Cardiac fibroblast (primary cell): ENCODE measurements at regions not wholly inside any gene's neighbourhood (a gene's known extent, or its start where the extent isn't known, plus 50 kb on each side); places are given as distances from the start of the nearest gene placed in this dataset.

Experiments
- DNase-seq, 2 donors: peaks; one replicate each; pipeline versions ENCODE4 v3.0.0 to v3.0.0-alpha.2; 2010; ENCODE audit warnings: low read depth in 2 of 2
- H3K4me3 ChIP-seq, 2 donors: replicated peaks in 1 of 2; 1 replicate in 1 of 2; 2 replicates in 1 of 2; pipeline ENCODE4 v1.5.1; 2011; ENCODE audit warnings: low read depth in 2 of 2, low read length in 2 of 2, mild to moderate bottlenecking in 2 of 2, moderate library complexity in 1 of 2
- TF ChIP-seq, protein P1 (sequence below): IDR thresholded peaks from one replicate; pipeline ENCODE4 v1.5.1; 2011; ENCODE audit warnings: low read depth, mild to moderate bottlenecking, low read length, inconsistent platforms

DNA sequence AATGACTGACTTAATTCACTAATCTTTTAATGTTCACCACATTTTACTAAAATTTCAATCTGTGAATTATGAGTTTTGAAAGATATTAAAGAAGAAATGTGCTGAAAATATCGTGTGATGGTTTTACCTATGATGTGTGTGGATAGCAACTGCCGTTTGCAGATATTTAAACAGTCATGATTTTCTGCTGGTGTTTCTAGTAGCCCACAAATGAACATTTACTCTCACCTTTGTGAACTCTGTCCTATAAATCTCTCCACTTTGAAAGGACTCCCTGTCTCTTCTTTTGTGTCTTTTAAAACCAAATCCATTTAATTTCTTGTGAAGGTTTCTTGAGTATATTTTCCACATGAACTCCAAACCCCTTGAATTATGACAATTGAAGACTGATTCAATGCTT lies 771.2 kb upstream of the SALL3 start:
- H3K4me3 ChIP-seq, result no peak overlapping the region
- DNase-seq, result no peak
- TF ChIP-seq, protein P1, sequence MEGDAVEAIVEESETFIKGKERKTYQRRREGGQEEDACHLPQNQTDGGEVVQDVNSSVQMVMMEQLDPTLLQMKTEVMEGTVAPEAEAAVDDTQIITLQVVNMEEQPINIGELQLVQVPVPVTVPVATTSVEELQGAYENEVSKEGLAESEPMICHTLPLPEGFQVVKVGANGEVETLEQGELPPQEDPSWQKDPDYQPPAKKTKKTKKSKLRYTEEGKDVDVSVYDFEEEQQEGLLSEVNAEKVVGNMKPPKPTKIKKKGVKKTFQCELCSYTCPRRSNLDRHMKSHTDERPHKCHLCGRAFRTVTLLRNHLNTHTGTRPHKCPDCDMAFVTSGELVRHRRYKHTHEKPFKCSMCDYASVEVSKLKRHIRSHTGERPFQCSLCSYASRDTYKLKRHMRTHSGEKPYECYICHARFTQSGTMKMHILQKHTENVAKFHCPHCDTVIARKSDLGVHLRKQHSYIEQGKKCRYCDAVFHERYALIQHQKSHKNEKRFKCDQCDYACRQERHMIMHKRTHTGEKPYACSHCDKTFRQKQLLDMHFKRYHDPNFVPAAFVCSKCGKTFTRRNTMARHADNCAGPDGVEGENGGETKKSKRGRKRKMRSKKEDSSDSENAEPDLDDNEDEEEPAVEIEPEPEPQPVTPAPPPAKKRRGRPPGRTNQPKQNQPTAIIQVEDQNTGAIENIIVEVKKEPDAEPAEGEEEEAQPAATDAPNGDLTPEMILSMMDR, result no peak

DNA sequence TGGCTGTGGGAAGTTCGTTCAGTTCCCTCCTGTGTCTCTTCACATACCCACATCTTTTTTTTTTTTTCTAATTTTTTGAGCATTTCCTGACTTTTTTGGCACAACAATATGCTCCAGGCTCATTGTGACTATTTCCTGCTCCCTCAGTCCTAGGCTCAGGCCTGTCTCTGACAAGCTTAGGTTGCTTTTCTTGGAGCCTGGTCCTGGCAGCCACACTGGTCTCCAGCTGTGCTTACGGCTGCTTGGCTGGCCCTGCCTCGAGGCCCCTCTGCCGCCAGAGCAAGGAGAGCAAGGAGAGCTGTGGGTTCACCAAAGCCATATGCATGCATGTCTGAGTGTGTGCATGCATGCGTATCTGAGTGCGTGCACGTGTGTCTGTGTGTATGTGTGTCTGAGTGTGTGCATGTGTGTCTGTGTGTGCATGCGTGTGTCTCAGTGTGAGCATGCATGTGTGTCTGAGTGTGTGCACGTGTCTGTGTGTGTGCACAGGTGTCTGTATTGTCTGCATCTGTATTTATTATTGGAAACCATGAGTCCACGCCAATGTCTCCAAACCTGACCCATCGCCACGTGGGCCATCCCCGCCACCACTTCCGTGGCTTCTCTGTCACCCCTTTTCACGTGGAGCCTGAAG lies 766.1 kb upstream of the SALL3 start:
- TF ChIP-seq, protein P1, result no peak
- no peak for DNase-seq
- no peak overlapping the region for H3K4me3 ChIP-seq

DNA sequence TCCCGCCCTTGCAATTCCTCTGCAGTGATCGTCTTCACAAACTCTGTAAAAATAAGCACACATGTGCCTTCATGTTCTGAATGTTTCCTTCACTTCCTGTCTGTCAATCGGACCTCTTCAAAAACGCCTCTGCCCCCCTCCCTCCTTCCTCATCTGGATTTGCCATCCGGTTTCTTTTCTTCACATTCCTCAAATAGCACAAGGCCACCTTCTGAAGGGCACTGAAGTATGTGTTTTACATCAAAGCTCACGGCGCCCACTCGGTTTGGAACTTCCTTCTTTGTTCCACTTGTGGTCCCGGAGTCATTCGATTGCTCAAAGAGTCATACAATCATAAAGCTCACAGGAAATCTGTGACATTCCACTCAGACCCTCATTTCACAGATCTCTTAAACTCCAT lies 758.1 kb upstream of the SALL3 start:
- DNase-seq, result no peak
- H3K4me3 ChIP-seq, result no peak overlapping the region
- TF ChIP-seq, protein P1, result no peak

DNA sequence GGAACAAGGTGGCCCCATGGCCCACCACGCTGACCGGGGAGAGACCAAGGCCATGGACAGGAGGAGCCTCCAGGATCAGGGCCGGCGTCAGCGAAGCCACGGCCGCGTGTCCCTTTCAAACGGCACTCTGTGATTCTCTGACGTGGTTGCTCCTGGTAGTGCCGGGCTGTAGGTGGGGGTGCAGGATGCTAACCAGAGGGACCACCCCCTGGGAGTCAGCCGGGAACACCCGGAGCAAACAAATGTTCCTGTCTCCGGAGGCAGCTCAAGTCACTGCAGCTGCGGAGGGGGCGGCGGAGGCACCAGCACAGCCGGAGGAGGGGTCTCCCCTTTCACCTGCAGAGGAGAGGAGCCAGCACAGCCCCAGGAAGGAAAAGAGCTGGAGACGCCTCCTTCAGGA lies 750.6 kb upstream of the SALL3 start:
- no peak for DNase-seq
- no peak overlapping the region for H3K4me3 ChIP-seq
- TF ChIP-seq, protein P1, result no peak

DNA sequence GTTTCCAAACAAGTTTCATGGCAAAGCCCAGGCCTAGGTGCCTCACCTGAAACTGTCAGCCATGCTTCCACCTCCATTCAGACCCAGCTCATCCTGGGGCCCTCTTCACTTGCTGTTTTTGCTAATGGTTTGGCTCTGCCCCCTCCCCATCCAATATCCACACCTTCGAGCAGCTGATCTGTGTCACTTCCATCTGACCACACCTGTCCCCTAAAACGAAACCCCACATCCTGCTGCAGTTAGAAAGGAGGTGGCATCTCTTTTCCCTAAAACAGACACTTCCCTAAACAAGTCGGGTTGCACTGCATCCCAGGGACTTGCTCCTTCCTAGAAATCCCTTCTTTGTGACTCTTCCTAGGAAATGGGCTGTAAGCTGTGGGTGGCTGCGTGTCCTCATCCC lies 748.7 kb upstream of the SALL3 start:
- H3K4me3 ChIP-seq, result no peak overlapping the region
- DNase-seq, result no peak
- TF ChIP-seq, protein P1, result no peak

DNA sequence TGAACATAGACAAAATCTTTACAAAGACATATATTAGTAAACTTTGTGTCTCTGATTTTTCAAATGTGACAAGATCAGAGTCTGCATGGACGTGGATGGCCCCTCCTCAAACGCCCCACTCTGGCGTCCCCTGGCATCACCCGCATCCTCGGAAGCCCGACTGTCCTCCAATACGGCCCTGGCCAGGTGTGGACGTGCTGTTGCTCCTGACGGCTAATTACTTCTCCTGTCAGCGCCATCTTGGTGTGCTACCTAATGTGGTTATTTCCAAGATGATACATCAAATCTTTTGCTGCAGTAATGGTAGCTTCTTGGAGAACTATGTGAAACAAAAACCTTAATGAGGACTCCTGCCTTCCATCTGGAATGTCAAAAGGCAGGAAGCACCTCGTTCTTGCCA lies 747.4 kb upstream of the SALL3 start:
- no peak overlapping the region for H3K4me3 ChIP-seq
- DNase-seq, result no peak
- TF ChIP-seq, protein P1, result no peak

DNA sequence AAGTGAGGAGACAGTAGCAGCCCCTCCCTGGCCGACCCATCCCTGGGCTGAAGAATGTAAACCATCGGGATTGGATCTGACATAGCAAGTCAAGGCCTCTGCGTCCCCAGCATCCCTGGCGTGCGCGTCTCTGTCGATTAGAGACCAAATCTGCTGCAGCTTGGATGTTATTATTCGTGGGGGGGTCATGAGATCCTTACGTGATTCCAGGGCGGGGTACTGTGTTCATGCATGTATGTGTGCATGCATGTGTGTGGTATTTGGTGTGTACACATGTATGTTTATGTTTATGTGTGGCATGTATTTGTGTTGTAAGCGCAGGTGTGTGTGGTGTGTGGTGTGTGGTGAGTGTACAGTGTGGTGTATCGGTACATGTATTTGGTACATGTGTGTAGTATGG lies 741.8 kb upstream of the SALL3 start:
- TF ChIP-seq, protein P1, result no peak
- DNase-seq, result no peak
- no peak overlapping the region for H3K4me3 ChIP-seq
